ENCODE measurements at regions not wholly inside any gene's neighbourhood (a gene's known extent, or its start where the extent isn't known, plus 50 kb on each side); places are given as distances from the start of the nearest gene placed in this dataset.

GRCh38 chr5:92599217-92599810 lies 981.7 kb downstream of the NR2F1-AS1 start:
- TF ChIP-seq CTCF (conservative IDR thresholded peaks at IDR 0.05; ENCODE audit: low read length) (no peak), EZH2phosphoT487 (IDR thresholded peaks at IDR 0.05; ENCODE audit: borderline replicate concordance, low read depth, low read length) (no peak)
- H2AFZ ChIP-seq (ENCODE audit: low read length), result no peak overlapping the region
- no peaks in the 10 kb centered on the region for H3K79me2 ChIP-seq (ENCODE audit: insufficient read depth, low read depth, low read length)
- no peaks in the 10 kb centered on the region for H4K20me1 ChIP-seq (ENCODE audit: insufficient read depth, low read length)
- POLR2A ChIA-PET, result interaction anchor here (0.5 kb wide), 1 partner anchor 252 kb away, joined by 4 read pairs; no protein-coding TSS in a partner anchor
- no TSS peak for BruUV-seq (replicated peaks)
- no peaks in the 10 kb centered on the region for H3K36me3 ChIP-seq (ENCODE audit: insufficient read depth, low read length)
- no peaks in the 10 kb centered on the region for H3K9me3 ChIP-seq (ENCODE audit: low read length)
- no peak overlapping the region for H3K4me3 ChIP-seq (ENCODE audit: low read depth, low read length, poor library complexity, severe bottlenecking)
- H3K27ac ChIP-seq (ENCODE audit: low read depth, low read length, poor library complexity, severe bottlenecking), result no peak overlapping the region
- no peaks in the 10 kb centered on the region for H3K9me2 ChIP-seq (ENCODE audit: insufficient read depth, low read length)
- DNase-seq (ENCODE audit: low spot score), result no peak
- H3K4me2 ChIP-seq (ENCODE audit: low read length), result no peak overlapping the region
- CTCF ChIA-PET (ENCODE audit: unreplicated experiment), result no interaction called here
- intact Hi-C loops (cut with micrococcal nuclease; ENCODE audit: unreplicated experiment), result no loop called here
- H3K4me1 ChIP-seq (ENCODE audit: insufficient read depth, low read length, poor library complexity, severe bottlenecking), result no peaks in the 10 kb centered on the region

GRCh38 chr5:92594031-92594430 lies 987.0 kb downstream of the NR2F1-AS1 start:
- Histone ChIP-seq H3K27ac (ENCODE audit: low read depth, low read length, poor library complexity, severe bottlenecking) (no peak overlapping the region), H2AFZ (ENCODE audit: low read length) (no peak overlapping the region), H3K4me3 (ENCODE audit: low read depth, low read length, poor library complexity, severe bottlenecking) (no peak overlapping the region), H3K79me2 (ENCODE audit: insufficient read depth, low read depth, low read length) (no peaks in the 10 kb centered on the region), H3K4me1 (ENCODE audit: insufficient read depth, low read length, poor library complexity, severe bottlenecking) (no peaks in the 10 kb centered on the region), H3K9me3 (ENCODE audit: low read length) (no peaks in the 10 kb centered on the region), H4K20me1 (ENCODE audit: insufficient read depth, low read length) (no peaks in the 10 kb centered on the region), H3K9me2 (ENCODE audit: insufficient read depth, low read length) (no peaks in the 10 kb centered on the region), H3K4me2 (ENCODE audit: low read length) (no peak overlapping the region), H3K36me3 (ENCODE audit: insufficient read depth, low read length) (no peaks in the 10 kb centered on the region)
- intact Hi-C loops (cut with micrococcal nuclease; ENCODE audit: unreplicated experiment), result no loop called here
- DNase-seq (ENCODE audit: low spot score), result no peak
- no TSS peak for BruUV-seq (replicated peaks)
- TF ChIP-seq EZH2phosphoT487 (IDR thresholded peaks at IDR 0.05; ENCODE audit: borderline replicate concordance, low read depth, low read length), result no peak
- TF ChIP-seq CTCF (conservative IDR thresholded peaks at IDR 0.05; ENCODE audit: low read length), result no peak
- CTCF ChIA-PET (ENCODE audit: unreplicated experiment), result no interaction called here
- POLR2A ChIA-PET, result no interaction called here

GRCh38 chr5:92588876-92589275 lies 992.1 kb downstream of the NR2F1-AS1 start:
- ChIA-PET CTCF (ENCODE audit: unreplicated experiment) (no interaction called here), POLR2A (interaction anchor here (0.6 kb wide), 1 partner anchor 542 kb away, joined by 3 read pairs; no protein-coding TSS in a partner anchor)
- H3K79me2 ChIP-seq (ENCODE audit: insufficient read depth, low read depth, low read length), result no peaks in the 10 kb centered on the region
- no peak for DNase-seq (ENCODE audit: low spot score)
- no peak overlapping the region for H3K27ac ChIP-seq (ENCODE audit: low read depth, low read length, poor library complexity, severe bottlenecking)
- H3K4me3 ChIP-seq (ENCODE audit: low read depth, low read length, poor library complexity, severe bottlenecking), result no peak overlapping the region
- no peaks in the 10 kb centered on the region for H3K9me3 ChIP-seq (ENCODE audit: low read length)
- no TSS peak for BruUV-seq (replicated peaks)
- H2AFZ ChIP-seq (ENCODE audit: low read length), result no peak overlapping the region
- no peak for TF ChIP-seq CTCF (conservative IDR thresholded peaks at IDR 0.05; ENCODE audit: low read length)
- no peak for TF ChIP-seq EZH2phosphoT487 (IDR thresholded peaks at IDR 0.05; ENCODE audit: borderline replicate concordance, low read depth, low read length)
- intact Hi-C loops (cut with micrococcal nuclease; ENCODE audit: unreplicated experiment), result no loop called here
- H3K4me1 ChIP-seq (ENCODE audit: insufficient read depth, low read length, poor library complexity, severe bottlenecking), result no peaks in the 10 kb centered on the region
- H3K36me3 ChIP-seq (ENCODE audit: insufficient read depth, low read length), result no peaks in the 10 kb centered on the region
- no peak overlapping the region for H3K4me2 ChIP-seq (ENCODE audit: low read length)
- H3K9me2 ChIP-seq (ENCODE audit: insufficient read depth, low read length), result no peaks in the 10 kb centered on the region
- no peaks in the 10 kb centered on the region for H4K20me1 ChIP-seq (ENCODE audit: insufficient read depth, low read length)

Data from OCI-LY7 (cell line).